ENCODE measurements at regions not wholly inside any gene's neighbourhood (a gene's known extent, or its start where the extent isn't known, plus 50 kb on each side); places are given as distances from the start of the nearest gene placed in this dataset.
"Not testable (repeated sequence)": the region's sequence is repeated elsewhere in the genome, so short reads cannot be mapped to it uniquely, and the experiment has no call there.

- Mint-ChIP-seq H3K4me3 (no peak overlapping the region), H3K27me3 (ENCODE audit: low read depth) (no peaks in the 10 kb centered on the region), H3K36me3 (ENCODE audit: low read depth) (no peaks in the 10 kb centered on the region), H3K27ac (no peak overlapping the region), H3K4me1 (ENCODE audit: low read depth) (no peaks in the 10 kb centered on the region), H3K9me3 (peaks cover 10% of the 10 kb centered on the region)
Measured at GRCh38 chr10:34058845-34059614, 724.6 kb upstream of the NRP1 start.

GRCh38 chr10:34055410-34055985, 721.0 kb upstream of the NRP1 start:
- H3K36me3 Mint-ChIP-seq (ENCODE audit: low read depth); H3K27ac Mint-ChIP-seq; H3K27me3 Mint-ChIP-seq (ENCODE audit: low read depth); H3K4me3 Mint-ChIP-seq; H3K4me1 Mint-ChIP-seq (ENCODE audit: low read depth): not testable (repeated sequence)
- peaks cover 12% of the 10 kb centered on the region for H3K9me3 Mint-ChIP-seq

GRCh38 chr10:34049887-34050286, 715.4 kb upstream of the NRP1 start:
- H3K9me3 Mint-ChIP-seq, result peaks cover 21% of the 10 kb centered on the region
- no peaks in the 10 kb centered on the region for H3K36me3 Mint-ChIP-seq (ENCODE audit: low read depth)
- H3K27ac Mint-ChIP-seq, result no peak overlapping the region
- H3K4me1 Mint-ChIP-seq (ENCODE audit: low read depth), result no peaks in the 10 kb centered on the region
- no peaks in the 10 kb centered on the region for H3K27me3 Mint-ChIP-seq (ENCODE audit: low read depth)
- no peak overlapping the region for H3K4me3 Mint-ChIP-seq

GRCh38 chr10:34049469-34049868, 715.0 kb upstream of the NRP1 start:
- Mint-ChIP-seq H3K4me1 (ENCODE audit: low read depth) (no peaks in the 10 kb centered on the region), H3K27me3 (ENCODE audit: low read depth) (no peaks in the 10 kb centered on the region), H3K36me3 (ENCODE audit: low read depth) (no peaks in the 10 kb centered on the region), H3K4me3 (no peak overlapping the region), H3K27ac (no peak overlapping the region), H3K9me3 (peaks cover 21% of the 10 kb centered on the region)

- Mint-ChIP-seq H3K27me3 (ENCODE audit: low read depth) (no peaks in the 10 kb centered on the region), H3K4me1 (ENCODE audit: low read depth) (no peaks in the 10 kb centered on the region), H3K36me3 (ENCODE audit: low read depth) (no peaks in the 10 kb centered on the region), H3K9me3 (peaks cover 26% of the 10 kb centered on the region), H3K27ac (no peak overlapping the region), H3K4me3 (no peak overlapping the region)
Measured at GRCh38 chr10:34047389-34047788, 712.9 kb upstream of the NRP1 start.

- Mint-ChIP-seq H3K4me1 (ENCODE audit: low read depth) (no peaks in the 10 kb centered on the region), H3K4me3 (no peak overlapping the region), H3K27me3 (ENCODE audit: low read depth) (no peaks in the 10 kb centered on the region), H3K36me3 (ENCODE audit: low read depth) (no peaks in the 10 kb centered on the region), H3K9me3 (peaks cover 18% of the 10 kb centered on the region), H3K27ac (no peak overlapping the region)
Measured at GRCh38 chr10:34046506-34047034, 712.1 kb upstream of the NRP1 start.

- H3K36me3 Mint-ChIP-seq (ENCODE audit: low read depth), result no peaks in the 10 kb centered on the region
Measured at GRCh38 chr10:34045571-34046190, 711.2 kb upstream of the NRP1 start.

GRCh38 chr10:34041871-34042270, 707.4 kb upstream of the NRP1 start:
- H3K4me3 Mint-ChIP-seq, result no peak overlapping the region
- no peak overlapping the region for H3K27ac Mint-ChIP-seq
- H3K4me1 Mint-ChIP-seq (ENCODE audit: low read depth), result no peaks in the 10 kb centered on the region
- no peaks in the 10 kb centered on the region for H3K36me3 Mint-ChIP-seq (ENCODE audit: low read depth)
- H3K9me3 Mint-ChIP-seq, result peaks cover 8% of the 10 kb centered on the region
- no peaks in the 10 kb centered on the region for H3K27me3 Mint-ChIP-seq (ENCODE audit: low read depth)

More at GRCh38 chr10:34045571-34046190, 711.2 kb upstream of the NRP1 start:
- Mint-ChIP-seq H3K27ac (no peak overlapping the region), H3K4me3 (no peak overlapping the region), H3K9me3 (peaks cover 14% of the 10 kb centered on the region), H3K27me3 (ENCODE audit: low read depth) (no peaks in the 10 kb centered on the region), H3K4me1 (ENCODE audit: low read depth) (no peaks in the 10 kb centered on the region)

GRCh38 chr10:34037499-34037898, 703.0 kb upstream of the NRP1 start:
- H3K4me1 Mint-ChIP-seq (ENCODE audit: low read depth), result no peaks in the 10 kb centered on the region
- no peaks in the 10 kb centered on the region for H3K36me3 Mint-ChIP-seq (ENCODE audit: low read depth)
- no peaks in the 10 kb centered on the region for H3K27me3 Mint-ChIP-seq (ENCODE audit: low read depth)
- H3K27ac Mint-ChIP-seq, result no peak overlapping the region
- no peak overlapping the region for H3K4me3 Mint-ChIP-seq
- peaks cover 3% of the 10 kb centered on the region for H3K9me3 Mint-ChIP-seq

GRCh38 chr10:34035241-34035790, 700.8 kb upstream of the NRP1 start:
- H3K4me3 Mint-ChIP-seq; H3K36me3 Mint-ChIP-seq (ENCODE audit: low read depth); H3K9me3 Mint-ChIP-seq; H3K27me3 Mint-ChIP-seq (ENCODE audit: low read depth); H3K4me1 Mint-ChIP-seq (ENCODE audit: low read depth); H3K27ac Mint-ChIP-seq: not testable (repeated sequence)

- Mint-ChIP-seq H3K4me1 (ENCODE audit: low read depth) (no peaks in the 10 kb centered on the region), H3K36me3 (ENCODE audit: low read depth) (no peaks in the 10 kb centered on the region), H3K9me3 (no peaks in the 10 kb centered on the region), H3K4me3 (no peak overlapping the region), H3K27ac (no peak overlapping the region), H3K27me3 (ENCODE audit: low read depth) (no peaks in the 10 kb centered on the region)
Measured at GRCh38 chr10:34033078-34033477, 698.6 kb upstream of the NRP1 start.

GRCh38 chr10:34032564-34032963, 698.1 kb upstream of the NRP1 start:
- no peaks in the 10 kb centered on the region for H3K36me3 Mint-ChIP-seq (ENCODE audit: low read depth)
- H3K27me3 Mint-ChIP-seq (ENCODE audit: low read depth), result no peaks in the 10 kb centered on the region
- no peaks in the 10 kb centered on the region for H3K9me3 Mint-ChIP-seq
- no peaks in the 10 kb centered on the region for H3K4me1 Mint-ChIP-seq (ENCODE audit: low read depth)
- H3K4me3 Mint-ChIP-seq, result no peak overlapping the region
- H3K27ac Mint-ChIP-seq, result no peak overlapping the region

GRCh38 chr10:34031400-34031799, 696.9 kb upstream of the NRP1 start:
- H3K9me3 Mint-ChIP-seq, result no peaks in the 10 kb centered on the region
- no peak overlapping the region for H3K27ac Mint-ChIP-seq
- H3K4me3 Mint-ChIP-seq, result no peak overlapping the region
- H3K27me3 Mint-ChIP-seq (ENCODE audit: low read depth), result no peaks in the 10 kb centered on the region
- H3K4me1 Mint-ChIP-seq (ENCODE audit: low read depth), result no peaks in the 10 kb centered on the region
- no peaks in the 10 kb centered on the region for H3K36me3 Mint-ChIP-seq (ENCODE audit: low read depth)

- no peaks in the 10 kb centered on the region for H3K36me3 Mint-ChIP-seq (ENCODE audit: low read depth)
- H3K27me3 Mint-ChIP-seq (ENCODE audit: low read depth), result no peaks in the 10 kb centered on the region
- no peak overlapping the region for H3K27ac Mint-ChIP-seq
- H3K4me3 Mint-ChIP-seq, result no peak overlapping the region
- no peaks in the 10 kb centered on the region for H3K9me3 Mint-ChIP-seq
- no peaks in the 10 kb centered on the region for H3K4me1 Mint-ChIP-seq (ENCODE audit: low read depth)
Measured at GRCh38 chr10:34029455-34029854, 695.0 kb upstream of the NRP1 start.

- H3K4me1 Mint-ChIP-seq (ENCODE audit: low read depth), result no peaks in the 10 kb centered on the region
- H3K9me3 Mint-ChIP-seq, result peaks cover 1% of the 10 kb centered on the region
- H3K4me3 Mint-ChIP-seq, result no peak overlapping the region
- no peak overlapping the region for H3K27ac Mint-ChIP-seq
- H3K27me3 Mint-ChIP-seq (ENCODE audit: low read depth), result no peaks in the 10 kb centered on the region
- H3K36me3 Mint-ChIP-seq (ENCODE audit: low read depth), result no peaks in the 10 kb centered on the region
Measured at GRCh38 chr10:34028936-34029335, 694.5 kb upstream of the NRP1 start.
